ENCODE measurements at regions not wholly inside any gene's neighbourhood (a gene's known extent, or its start where the extent isn't known, plus 50 kb on each side); places are given as distances from the start of the nearest gene placed in this dataset.

- H3K4me3 ChIP-seq (ENCODE audit: low read depth, low read length) = no peak overlapping the region
- H3K9ac ChIP-seq (ENCODE audit: low read length) = no peak overlapping the region
- H3K9me3 ChIP-seq (ENCODE audit: control insufficient read depth, insufficient read depth, low read depth, low read length) = no peaks in the 10 kb centered on the region; the same call in 1 of the 2 replicates
- peaks cover 16% of the 10 kb centered on the region for H3K4me1 ChIP-seq (ENCODE audit: control insufficient read depth, insufficient read depth, low read length)
- no peaks in the 10 kb centered on the region; the same call in 1 of the 2 replicates for H3K27me3 ChIP-seq (ENCODE audit: control insufficient read depth, insufficient read depth, low read length)
- H3K27ac ChIP-seq (ENCODE audit: low read depth, low read length) = no peak overlapping the region
- H3K36me3 ChIP-seq (ENCODE audit: control insufficient read depth, insufficient read depth, low read length) = no peaks in the 10 kb centered on the region
Measured at GRCh38 chr2:37839991-37840390, 85.1 kb upstream of the RMDN2 start.

GRCh38 chr2:37842732-37843440, 82.2 kb upstream of the RMDN2 start:
- Histone ChIP-seq H3K4me1 (ENCODE audit: control insufficient read depth, insufficient read depth, low read length) (peaks cover 10% of the 10 kb centered on the region), H3K36me3 (ENCODE audit: control insufficient read depth, insufficient read depth, low read length) (no peaks in the 10 kb centered on the region), H3K27me3 (ENCODE audit: control insufficient read depth, insufficient read depth, low read length) (no peaks in the 10 kb centered on the region; the same call in 1 of the 2 replicates), H3K9ac (ENCODE audit: low read length) (no peak overlapping the region), H3K4me3 (ENCODE audit: low read depth, low read length) (no peak overlapping the region), H3K27ac (ENCODE audit: low read depth, low read length) (no peak overlapping the region), H3K9me3 (ENCODE audit: control insufficient read depth, insufficient read depth, low read depth, low read length) (no peaks in the 10 kb centered on the region; the same call in 1 of the 2 replicates)

- 0 out of 2 replicates have a peak overlapping the region, but pooled peaks have one; percentile 30 for H3K27ac ChIP-seq (ENCODE audit: low read depth, low read length)
- H3K9me3 ChIP-seq (ENCODE audit: control insufficient read depth, insufficient read depth, low read depth, low read length) = no peaks in the 10 kb centered on the region; the same call in 1 of the 2 replicates
- no peaks in the 10 kb centered on the region; the same call in 1 of the 2 replicates for H3K27me3 ChIP-seq (ENCODE audit: control insufficient read depth, insufficient read depth, low read length)
- no peak overlapping the region for H3K9ac ChIP-seq (ENCODE audit: low read length)
- no peak overlapping the region for H3K4me3 ChIP-seq (ENCODE audit: low read depth, low read length)
- no peaks in the 10 kb centered on the region for H3K36me3 ChIP-seq (ENCODE audit: control insufficient read depth, insufficient read depth, low read length)
- peaks cover 5% of the 10 kb centered on the region for H3K4me1 ChIP-seq (ENCODE audit: control insufficient read depth, insufficient read depth, low read length)
Measured at GRCh38 chr2:37843556-37843955, 81.5 kb upstream of the RMDN2 start.

GRCh38 chr2:37846207-37846606, 78.9 kb upstream of the RMDN2 start:
- H3K4me1 ChIP-seq (ENCODE audit: control insufficient read depth, insufficient read depth, low read length) = peaks cover 5% of the 10 kb centered on the region; the same call in 1 of the 2 replicates
- no peaks in the 10 kb centered on the region; the same call in 1 of the 2 replicates for H3K9me3 ChIP-seq (ENCODE audit: control insufficient read depth, insufficient read depth, low read depth, low read length)
- no peaks in the 10 kb centered on the region for H3K36me3 ChIP-seq (ENCODE audit: control insufficient read depth, insufficient read depth, low read length)
- H3K27ac ChIP-seq (ENCODE audit: low read depth, low read length) = no peak overlapping the region
- no peak overlapping the region for H3K9ac ChIP-seq (ENCODE audit: low read length)
- H3K4me3 ChIP-seq (ENCODE audit: low read depth, low read length) = no peak overlapping the region
- H3K27me3 ChIP-seq (ENCODE audit: control insufficient read depth, insufficient read depth, low read length) = no peaks in the 10 kb centered on the region

GRCh38 chr2:37847792-37848191, 77.3 kb upstream of the RMDN2 start:
- Histone ChIP-seq H3K4me3 (ENCODE audit: low read depth, low read length) (no peak overlapping the region), H3K27ac (ENCODE audit: low read depth, low read length) (no peak overlapping the region), H3K36me3 (ENCODE audit: control insufficient read depth, insufficient read depth, low read length) (no peaks in the 10 kb centered on the region), H3K27me3 (ENCODE audit: control insufficient read depth, insufficient read depth, low read length) (no peaks in the 10 kb centered on the region), H3K4me1 (ENCODE audit: control insufficient read depth, insufficient read depth, low read length) (peaks cover 5% of the 10 kb centered on the region; the same call in 1 of the 2 replicates), H3K9me3 (ENCODE audit: control insufficient read depth, insufficient read depth, low read depth, low read length) (no peaks in the 10 kb centered on the region; the same call in 1 of the 2 replicates), H3K9ac (ENCODE audit: low read length) (no peak overlapping the region)

GRCh38 chr2:37848451-37848850, 76.6 kb upstream of the RMDN2 start:
- Histone ChIP-seq H3K27ac (ENCODE audit: low read depth, low read length) (no peak overlapping the region), H3K27me3 (ENCODE audit: control insufficient read depth, insufficient read depth, low read length) (no peaks in the 10 kb centered on the region), H3K4me3 (ENCODE audit: low read depth, low read length) (no peak overlapping the region), H3K4me1 (ENCODE audit: control insufficient read depth, insufficient read depth, low read length) (peaks cover 1% of the 10 kb centered on the region; the same call in 1 of the 2 replicates), H3K9ac (ENCODE audit: low read length) (no peak overlapping the region), H3K36me3 (ENCODE audit: control insufficient read depth, insufficient read depth, low read length) (no peaks in the 10 kb centered on the region), H3K9me3 (ENCODE audit: control insufficient read depth, insufficient read depth, low read depth, low read length) (no peaks in the 10 kb centered on the region; the same call in 1 of the 2 replicates)

- H3K27ac ChIP-seq (ENCODE audit: low read depth, low read length) = no peak overlapping the region
- no peaks in the 10 kb centered on the region for H3K36me3 ChIP-seq (ENCODE audit: control insufficient read depth, insufficient read depth, low read length)
- H3K9ac ChIP-seq (ENCODE audit: low read length) = no peak overlapping the region
- no peaks in the 10 kb centered on the region for H3K27me3 ChIP-seq (ENCODE audit: control insufficient read depth, insufficient read depth, low read length)
- H3K4me3 ChIP-seq (ENCODE audit: low read depth, low read length) = no peak overlapping the region
- H3K9me3 ChIP-seq (ENCODE audit: control insufficient read depth, insufficient read depth, low read depth, low read length) = no peaks in the 10 kb centered on the region
- no peaks in the 10 kb centered on the region for H3K4me1 ChIP-seq (ENCODE audit: control insufficient read depth, insufficient read depth, low read length)
Measured at GRCh38 chr2:37849911-37850310, 75.2 kb upstream of the RMDN2 start.

- Histone ChIP-seq H3K9ac (ENCODE audit: low read length) (no peak overlapping the region), H3K27ac (ENCODE audit: low read depth, low read length) (no peak overlapping the region), H3K27me3 (ENCODE audit: control insufficient read depth, insufficient read depth, low read length) (no peaks in the 10 kb centered on the region), H3K9me3 (ENCODE audit: control insufficient read depth, insufficient read depth, low read depth, low read length) (no peaks in the 10 kb centered on the region), H3K36me3 (ENCODE audit: control insufficient read depth, insufficient read depth, low read length) (no peaks in the 10 kb centered on the region), H3K4me3 (ENCODE audit: low read depth, low read length) (no peak overlapping the region), H3K4me1 (ENCODE audit: control insufficient read depth, insufficient read depth, low read length) (no peaks in the 10 kb centered on the region)
Measured at GRCh38 chr2:37851428-37851827, 73.7 kb upstream of the RMDN2 start.

GRCh38 chr2:37851828-37852584, 73.1 kb upstream of the RMDN2 start:
- Histone ChIP-seq H3K9me3 (ENCODE audit: control insufficient read depth, insufficient read depth, low read depth, low read length) (no peaks in the 10 kb centered on the region), H3K4me1 (ENCODE audit: control insufficient read depth, insufficient read depth, low read length) (no peaks in the 10 kb centered on the region), H3K36me3 (ENCODE audit: control insufficient read depth, insufficient read depth, low read length) (no peaks in the 10 kb centered on the region), H3K27me3 (ENCODE audit: control insufficient read depth, insufficient read depth, low read length) (no peaks in the 10 kb centered on the region), H3K4me3 (ENCODE audit: low read depth, low read length) (no peak overlapping the region), H3K9ac (ENCODE audit: low read length) (no peak overlapping the region), H3K27ac (ENCODE audit: low read depth, low read length) (no peak overlapping the region)

GRCh38 chr2:37852585-37853014, 72.5 kb upstream of the RMDN2 start:
- H3K4me3 ChIP-seq (ENCODE audit: low read depth, low read length) = no peak overlapping the region
- H3K9me3 ChIP-seq (ENCODE audit: control insufficient read depth, insufficient read depth, low read depth, low read length) = no peaks in the 10 kb centered on the region
- H3K36me3 ChIP-seq (ENCODE audit: control insufficient read depth, insufficient read depth, low read length) = no peaks in the 10 kb centered on the region
- no peaks in the 10 kb centered on the region for H3K27me3 ChIP-seq (ENCODE audit: control insufficient read depth, insufficient read depth, low read length)
- H3K27ac ChIP-seq (ENCODE audit: low read depth, low read length) = no peak overlapping the region
- H3K4me1 ChIP-seq (ENCODE audit: control insufficient read depth, insufficient read depth, low read length) = 0 out of 2 replicates have a peak, but pooled peaks cover under 1% of the 10 kb centered on the region
- H3K9ac ChIP-seq (ENCODE audit: low read length) = no peak overlapping the region
